Medulla oblongata (tissue), 1 donor: ENCODE measurements at regions not wholly inside any gene's neighbourhood (a gene's known extent, or its start where the extent isn't known, plus 50 kb on each side); places are given as distances from the start of the nearest gene placed in this dataset.
"Not testable (repeated sequence)": the region's sequence is repeated elsewhere in the genome, so short reads cannot be mapped to it uniquely, and the experiment has no call there.

Experiments used
- DNase-seq: peaks from one replicate; pipeline ENCODE4 v3.0.0-alpha.2; 2015; ENCODE audit errors: extremely low spot score

GRCh38 chr6:140397106-140397505, 1022.7 kb upstream of the CITED2 start:
- DNase-seq = no peak

- no peak for DNase-seq
Observed at GRCh38 chr6:140393665-140394540, 1019.5 kb upstream of the CITED2 start.

GRCh38 chr6:140388815-140389214, 1014.4 kb upstream of the CITED2 start:
- DNase-seq = no peak

GRCh38 chr6:140388192-140388802, 1013.8 kb upstream of the CITED2 start:
- no peak for DNase-seq

- no peak for DNase-seq
Observed at GRCh38 chr6:140385679-140386078, 1011.2 kb upstream of the CITED2 start.

- DNase-seq = no peak
Observed at GRCh38 chr6:140382355-140382754, 1007.9 kb upstream of the CITED2 start.

DNA sequence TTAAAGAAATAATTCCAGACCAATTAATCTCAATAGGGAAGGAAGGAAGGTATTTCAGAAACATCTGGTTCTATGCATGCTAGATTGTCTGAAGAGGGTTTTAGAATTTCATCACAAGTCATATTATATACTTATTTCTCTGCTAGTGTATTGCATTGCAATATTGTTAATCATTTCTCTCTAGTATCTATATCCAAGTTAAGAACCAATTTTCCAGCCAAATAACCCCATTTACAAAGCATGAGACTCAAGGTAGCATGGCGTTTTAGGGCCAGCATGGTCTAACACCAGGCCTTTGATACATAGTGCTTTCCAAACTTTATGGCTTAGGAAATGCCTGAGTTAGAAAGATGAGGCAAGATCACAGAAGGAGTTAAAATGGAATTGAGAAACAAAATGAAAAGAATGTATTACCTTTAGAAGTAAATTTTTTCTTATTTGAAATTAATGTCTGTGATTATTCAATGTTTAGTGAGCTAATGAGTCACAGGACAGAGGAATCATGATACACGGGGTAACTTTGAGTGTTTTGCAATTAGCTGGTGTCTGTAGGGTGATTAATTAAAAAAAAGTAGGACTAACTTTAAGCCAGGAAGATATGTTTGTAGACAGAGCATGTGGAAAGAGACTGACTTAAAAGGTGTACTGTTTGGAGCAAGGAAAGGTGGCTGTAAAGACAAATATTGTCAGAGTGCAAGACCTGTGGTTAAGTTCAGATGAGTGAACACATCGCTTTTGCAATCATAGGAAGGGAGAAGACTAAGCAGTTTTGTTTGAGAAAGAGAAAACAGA, 1006.2 kb upstream of the CITED2 start:
- no peak for DNase-seq

DNA sequence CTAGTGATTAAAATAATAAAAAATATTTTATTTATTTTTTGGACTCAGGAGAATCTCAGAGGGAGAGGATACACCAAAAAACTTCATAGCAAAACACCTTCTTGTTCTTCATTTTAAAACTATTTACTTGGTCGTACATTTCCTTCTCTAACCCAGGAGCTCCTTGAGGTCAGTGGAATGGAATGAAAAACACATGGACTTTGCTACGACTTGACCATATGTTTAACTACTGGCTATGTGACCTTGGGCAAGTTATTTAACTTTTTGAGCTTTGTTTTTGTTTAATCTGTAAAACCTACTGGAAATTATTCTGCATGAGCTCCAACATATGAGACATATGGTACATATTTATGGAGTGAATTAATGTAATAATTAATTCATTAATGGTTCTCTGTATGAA, 1005.5 kb upstream of the CITED2 start:
- DNase-seq = no peak

DNA sequence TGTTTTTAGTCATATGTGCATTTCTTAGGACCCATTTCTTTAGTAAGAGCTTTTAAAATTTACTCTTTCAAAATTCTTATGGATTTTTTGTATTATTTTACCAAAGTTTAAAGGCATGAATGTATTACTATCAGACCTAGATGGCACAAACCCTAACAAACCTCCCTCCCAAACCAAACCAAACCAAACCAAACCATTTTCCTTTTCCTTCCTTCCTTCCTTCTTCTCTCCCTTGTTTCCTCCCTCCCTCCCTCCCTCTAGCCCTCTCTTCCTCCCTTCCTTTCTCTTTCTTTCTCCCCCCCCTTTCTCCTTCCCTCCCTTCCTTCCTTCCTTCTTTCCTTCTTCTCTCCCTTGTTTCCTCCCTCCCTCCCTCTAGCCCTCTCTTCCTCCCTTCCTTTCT, 1001.8 kb upstream of the CITED2 start:
- DNase-seq = no peak

DNA sequence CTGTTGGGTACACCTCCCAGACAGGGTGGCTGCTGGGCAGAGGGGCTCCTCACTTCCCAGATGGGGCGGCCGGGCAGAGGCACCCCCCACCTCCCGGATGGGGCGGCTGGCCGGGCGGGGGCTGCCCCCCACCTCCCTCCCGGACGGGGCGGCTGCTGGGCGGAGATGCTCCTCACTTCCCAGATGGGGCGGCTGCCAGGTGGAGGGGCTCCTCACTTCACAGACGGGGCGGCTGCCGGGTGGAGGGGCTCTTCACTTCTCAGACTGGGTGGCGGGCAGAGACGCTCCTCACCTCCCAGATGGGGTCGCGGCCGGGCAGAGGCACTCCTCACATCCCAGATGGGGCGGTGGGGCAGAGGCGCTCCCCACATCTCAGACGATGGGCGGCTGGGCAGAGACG, 999.3 kb upstream of the CITED2 start:
- not testable (repeated sequence) for DNase-seq

DNA sequence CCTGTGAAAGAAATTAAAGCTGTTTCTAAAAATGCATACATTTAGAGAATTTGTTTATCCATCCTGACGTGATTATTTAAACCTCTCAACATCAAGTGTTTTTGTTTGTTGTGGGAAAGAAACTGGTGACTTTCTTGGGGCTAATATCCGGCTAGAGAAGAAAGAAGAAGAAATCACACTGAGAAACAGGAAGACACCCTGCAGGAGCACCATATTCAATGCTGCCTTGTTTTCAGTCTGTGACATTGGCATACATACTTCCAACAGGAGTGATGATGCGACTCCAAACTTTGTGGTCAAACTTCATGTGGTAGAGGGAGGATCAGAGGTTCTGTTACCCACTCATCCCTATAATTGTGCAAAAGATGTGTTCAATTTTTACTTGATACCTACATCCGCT, 997.6 kb upstream of the CITED2 start:
- no peak for DNase-seq

GRCh38 chr6:140370976-140371870, 996.8 kb upstream of the CITED2 start:
- DNase-seq = no peak

DNA sequence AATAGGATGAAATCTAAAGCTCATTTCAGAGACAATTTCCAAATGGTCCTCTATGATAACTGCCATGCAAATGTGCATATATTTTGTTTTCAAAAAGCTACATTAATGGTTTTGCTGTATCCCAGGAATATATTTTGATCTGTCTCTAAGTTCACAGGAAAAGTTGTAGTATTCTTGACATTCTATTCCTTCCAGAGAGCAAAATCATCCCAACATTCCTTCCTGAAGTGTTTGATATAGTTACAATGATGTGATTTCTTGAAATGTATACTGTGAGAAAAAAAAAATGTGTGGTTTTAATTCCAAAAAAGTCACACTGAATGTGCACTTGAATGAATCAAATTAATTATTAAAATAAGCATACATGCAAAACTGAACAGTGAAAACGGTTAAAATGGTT, 996.0 kb upstream of the CITED2 start:
- DNase-seq = no peak

- DNase-seq = no peak
Observed at GRCh38 chr6:140366991-140367390, 992.5 kb upstream of the CITED2 start.

- DNase-seq = no peak
Observed at GRCh38 chr6:140364916-140365315, 990.5 kb upstream of the CITED2 start.

- DNase-seq = no peak
Observed at GRCh38 chr6:140360651-140361050, 986.2 kb upstream of the CITED2 start.

GRCh38 chr6:140355476-140355875, 981.0 kb upstream of the CITED2 start:
- DNase-seq = no peak

GRCh38 chr6:140354296-140354695, 979.8 kb upstream of the CITED2 start:
- no peak for DNase-seq

- no peak for DNase-seq
Observed at GRCh38 chr6:140353536-140353935, 979.1 kb upstream of the CITED2 start.

DNA sequence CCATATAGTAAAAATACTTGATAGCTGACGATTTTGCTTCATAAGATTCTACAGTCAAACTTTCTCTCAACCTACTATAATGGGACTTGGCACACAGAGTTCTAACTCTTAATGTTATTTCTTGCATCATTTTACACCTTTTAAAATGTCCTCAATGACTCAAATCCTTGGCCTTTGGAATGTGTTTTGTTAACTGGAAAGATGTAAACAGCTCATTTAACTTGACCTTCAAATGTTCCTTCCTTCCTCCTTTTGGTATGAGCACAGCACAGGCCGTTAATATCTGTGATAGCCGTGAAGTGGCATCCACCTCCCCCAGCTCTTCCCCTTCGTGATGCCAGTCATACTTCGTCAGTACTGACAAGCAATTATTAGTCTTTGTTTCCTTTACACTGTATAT, 972.0 kb upstream of the CITED2 start:
- DNase-seq = no peak

GRCh38 chr6:140345935-140346334, 971.5 kb upstream of the CITED2 start:
- no peak for DNase-seq
